ENCODE measurements at regions not wholly inside any gene's neighbourhood (a gene's known extent, or its start where the extent isn't known, plus 50 kb on each side); places are given as distances from the start of the nearest gene placed in this dataset.

- in situ Hi-C loops (cut with HindIII; ENCODE audit: low sequenced_read_pairs): no loop called here
Observed at GRCh38 chr1:88022516-88022915, 661.6 kb upstream of the PKN2 start.

- in situ Hi-C loops (cut with HindIII; ENCODE audit: low sequenced_read_pairs): no loop called here
Observed at GRCh38 chr1:88029142-88029541, 654.9 kb upstream of the PKN2 start.

GRCh38 chr1:88029899-88030298 is 654.2 kb upstream of the PKN2 start:
- in situ Hi-C loops (cut with HindIII; ENCODE audit: low sequenced_read_pairs): no loop called here

DNA sequence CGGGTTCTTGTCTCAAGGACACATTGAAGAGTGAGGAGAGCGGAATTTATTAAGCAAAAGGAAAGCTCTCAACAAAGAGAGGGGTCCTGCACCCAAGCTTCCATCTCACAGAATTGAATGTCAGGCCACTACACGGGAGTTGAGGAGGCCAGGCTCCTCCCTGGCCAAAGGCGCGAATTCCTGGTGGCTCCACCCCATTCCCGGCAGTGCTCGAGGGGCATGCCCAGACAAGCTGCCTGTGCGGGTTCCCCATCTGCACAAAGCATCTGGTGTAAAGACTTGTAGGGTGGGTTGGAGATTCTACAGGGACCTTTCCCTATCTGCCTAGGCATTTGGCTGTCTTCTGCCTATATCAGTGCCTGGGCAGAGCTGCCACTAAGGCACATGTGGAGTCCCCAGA is 648.5 kb upstream of the PKN2 start:
- in situ Hi-C loops (cut with HindIII; ENCODE audit: low sequenced_read_pairs): no loop called here

GRCh38 chr1:88036345-88037014 is 647.6 kb upstream of the PKN2 start:
- in situ Hi-C loops (cut with HindIII; ENCODE audit: low sequenced_read_pairs): no loop called here

GRCh38 chr1:88039240-88039639 is 644.8 kb upstream of the PKN2 start:
- in situ Hi-C loops (cut with HindIII; ENCODE audit: low sequenced_read_pairs): no loop called here

DNA sequence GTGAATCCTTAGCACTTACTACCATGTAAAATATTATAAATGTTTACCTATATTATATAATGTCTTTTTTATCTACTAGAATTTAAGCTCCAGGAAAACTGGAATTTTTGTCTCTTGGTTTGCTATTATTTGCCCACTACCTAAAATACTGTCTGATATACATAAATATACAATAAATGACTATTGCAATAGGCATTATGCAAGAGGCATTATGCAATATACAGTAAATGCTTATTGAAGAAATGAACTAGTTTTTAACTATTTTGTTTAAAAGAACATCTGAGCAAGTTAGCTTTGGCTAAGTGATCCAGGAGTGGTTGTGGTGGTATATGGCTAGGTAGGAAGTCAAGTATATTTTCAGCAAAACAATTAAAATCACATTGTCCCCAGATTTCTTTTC is 640.2 kb upstream of the PKN2 start:
- in situ Hi-C loops (cut with HindIII; ENCODE audit: low sequenced_read_pairs): no loop called here

GRCh38 chr1:88052167-88052566 is 631.9 kb upstream of the PKN2 start:
- in situ Hi-C loops (cut with HindIII; ENCODE audit: low sequenced_read_pairs): no loop called here

DNA sequence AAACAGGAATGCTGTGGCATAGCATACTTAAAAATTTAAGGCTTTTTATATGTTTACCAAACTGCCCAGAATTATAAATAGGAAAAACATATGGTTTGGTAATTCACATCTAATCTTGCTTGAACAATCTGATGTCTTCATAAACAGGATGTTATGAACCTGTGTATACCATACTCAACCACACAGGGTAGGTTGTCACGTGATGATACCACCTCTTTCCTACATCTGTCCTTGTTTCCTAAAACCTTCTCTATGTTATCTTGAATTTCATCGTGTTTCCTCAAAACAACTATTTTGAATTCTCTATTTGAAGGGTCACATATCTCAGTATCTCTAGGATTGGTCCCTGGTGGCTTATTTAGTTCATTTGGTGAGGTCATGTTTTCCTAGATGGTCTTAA is 631.0 kb upstream of the PKN2 start:
- in situ Hi-C loops (cut with HindIII; ENCODE audit: low sequenced_read_pairs): no loop called here

DNA sequence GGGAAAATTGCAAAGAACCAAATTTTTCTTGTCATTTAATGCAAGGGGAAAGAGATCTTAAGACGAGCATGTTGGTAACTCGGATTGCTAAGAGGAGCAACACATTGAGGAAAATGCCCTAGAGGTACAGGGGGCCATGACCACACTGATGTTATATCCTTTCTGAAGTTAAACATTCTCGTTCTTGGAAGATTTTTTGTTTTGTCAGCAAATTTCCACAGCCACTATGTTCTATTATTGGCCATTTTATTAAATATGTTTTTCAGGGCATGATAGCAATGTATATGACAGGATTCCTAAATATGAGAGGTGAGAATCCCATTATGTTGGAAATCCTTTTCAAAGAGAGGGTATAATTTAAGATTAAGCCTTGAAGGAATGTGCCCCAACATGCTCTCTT is 627.2 kb upstream of the PKN2 start:
- in situ Hi-C loops (cut with HindIII; ENCODE audit: low sequenced_read_pairs): no loop called here

DNA sequence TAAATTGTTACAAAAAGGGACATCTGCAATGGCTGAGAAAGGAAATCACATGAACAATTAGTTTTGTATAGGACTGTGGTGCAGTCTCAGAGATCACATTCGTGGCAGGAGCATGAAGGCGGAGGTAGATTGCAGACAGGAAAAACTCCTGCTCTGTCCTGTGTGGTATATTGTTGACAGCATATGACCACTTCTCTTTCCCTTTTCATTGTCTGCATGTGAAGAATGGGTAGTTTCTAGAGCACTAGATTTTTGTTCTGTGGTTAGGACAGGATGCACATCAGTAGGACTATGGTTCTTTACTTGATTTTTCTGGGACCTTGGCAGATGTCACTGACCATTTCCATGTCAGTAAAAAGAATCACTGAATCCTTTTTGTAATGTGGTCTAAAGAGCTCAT is 625.9 kb upstream of the PKN2 start:
- in situ Hi-C loops (cut with HindIII; ENCODE audit: low sequenced_read_pairs): no loop called here

DNA sequence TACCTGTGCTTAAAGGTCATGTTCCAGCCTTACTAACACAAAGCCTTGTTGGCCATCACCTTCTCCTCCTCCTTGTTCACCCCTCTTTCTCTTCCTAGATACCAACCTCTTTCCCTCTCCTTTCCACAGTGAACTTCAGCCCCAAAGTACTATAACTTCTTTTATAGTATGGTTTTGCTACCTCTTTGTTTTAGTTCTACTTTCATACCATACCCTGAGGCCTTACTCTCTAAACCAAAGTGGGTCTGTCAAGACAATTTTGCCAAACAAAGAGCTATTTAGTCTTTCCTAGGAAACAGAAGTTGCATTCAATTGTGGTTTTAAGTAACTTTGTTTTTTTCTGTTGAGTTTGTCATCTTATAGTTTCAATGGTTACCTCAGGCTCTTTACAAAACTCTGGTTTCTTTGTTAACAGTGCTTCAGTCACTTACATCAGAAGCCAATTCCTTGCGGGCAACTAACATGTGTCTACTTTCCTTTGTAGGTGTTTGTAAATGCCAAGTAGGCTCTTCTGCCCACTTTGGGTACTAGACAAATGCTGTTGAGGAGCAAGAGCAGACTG is 623.9 kb upstream of the PKN2 start:
- in situ Hi-C loops (cut with HindIII; ENCODE audit: low sequenced_read_pairs): no loop called here

GRCh38 chr1:88060750-88061491 is 623.2 kb upstream of the PKN2 start:
- in situ Hi-C loops (cut with HindIII; ENCODE audit: low sequenced_read_pairs): no loop called here

- in situ Hi-C loops (cut with HindIII; ENCODE audit: low sequenced_read_pairs): no loop called here
Observed at GRCh38 chr1:88061492-88062177, 622.4 kb upstream of the PKN2 start.

DNA sequence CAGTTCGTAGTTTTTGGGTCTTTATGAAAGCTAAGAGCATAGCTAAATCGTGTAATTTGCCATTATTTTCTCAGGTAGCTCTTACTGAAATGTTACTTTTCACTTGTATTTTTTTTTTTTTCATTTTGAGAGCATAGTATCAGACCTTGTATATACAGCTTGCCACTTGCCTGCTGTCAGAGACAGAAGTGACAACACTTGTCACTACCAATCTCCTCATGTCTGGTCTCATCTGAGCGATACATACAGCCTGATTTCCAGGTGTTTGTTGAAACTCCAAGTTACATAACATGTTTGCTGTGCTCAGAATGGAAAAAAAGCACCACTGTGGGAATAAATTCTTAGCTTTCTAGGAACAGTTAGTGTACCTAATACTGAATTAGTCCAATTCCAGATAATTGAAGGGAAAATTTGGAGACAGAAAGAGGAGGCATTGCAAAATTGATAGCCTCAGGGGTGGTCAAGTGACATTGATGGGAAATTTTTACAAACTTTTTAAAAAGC is 621.4 kb upstream of the PKN2 start:
- in situ Hi-C loops (cut with HindIII; ENCODE audit: low sequenced_read_pairs): no loop called here

DNA sequence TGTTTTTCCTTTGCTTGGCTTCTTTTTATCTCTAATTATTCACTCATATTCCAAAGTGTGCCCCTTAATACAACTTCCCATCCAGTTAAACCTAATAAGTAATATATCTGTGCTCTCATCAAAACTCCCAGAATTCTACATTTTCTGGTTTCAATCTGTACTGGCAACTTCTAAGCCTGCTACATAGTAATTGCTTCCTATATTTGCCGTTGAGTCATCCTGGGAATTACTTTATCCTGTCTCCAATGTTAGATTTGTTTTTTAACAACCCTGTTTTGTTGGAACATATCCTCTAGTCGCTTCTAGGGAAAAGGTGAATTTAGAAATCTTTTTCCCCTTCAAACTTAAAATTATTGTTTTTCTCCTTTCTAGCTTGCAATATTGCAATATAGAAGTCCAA is 620.5 kb upstream of the PKN2 start:
- in situ Hi-C loops (cut with HindIII; ENCODE audit: low sequenced_read_pairs): no loop called here

GRCh38 chr1:88068407-88068960 is 615.6 kb upstream of the PKN2 start:
- in situ Hi-C loops (cut with HindIII; ENCODE audit: low sequenced_read_pairs): no loop called here

DNA sequence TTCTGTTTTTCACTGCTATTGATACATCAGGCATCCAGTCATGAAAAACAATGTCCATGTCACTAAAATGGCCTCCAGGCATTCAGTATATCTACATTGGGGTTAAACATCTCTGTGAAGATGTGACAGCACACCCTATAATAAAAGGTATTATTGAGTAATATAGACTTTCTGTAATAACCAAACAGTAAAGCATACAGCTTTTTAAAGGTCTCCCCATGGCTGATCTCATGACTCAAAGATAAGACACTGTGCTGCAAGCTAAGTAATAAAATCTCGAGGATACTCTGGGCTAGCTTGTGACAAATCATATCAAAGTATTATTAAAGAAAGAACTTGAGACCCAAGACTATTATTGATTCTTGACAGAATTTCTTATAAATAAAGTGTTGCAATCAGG is 613.1 kb upstream of the PKN2 start:
- in situ Hi-C loops (cut with HindIII; ENCODE audit: low sequenced_read_pairs): no loop called here

DNA sequence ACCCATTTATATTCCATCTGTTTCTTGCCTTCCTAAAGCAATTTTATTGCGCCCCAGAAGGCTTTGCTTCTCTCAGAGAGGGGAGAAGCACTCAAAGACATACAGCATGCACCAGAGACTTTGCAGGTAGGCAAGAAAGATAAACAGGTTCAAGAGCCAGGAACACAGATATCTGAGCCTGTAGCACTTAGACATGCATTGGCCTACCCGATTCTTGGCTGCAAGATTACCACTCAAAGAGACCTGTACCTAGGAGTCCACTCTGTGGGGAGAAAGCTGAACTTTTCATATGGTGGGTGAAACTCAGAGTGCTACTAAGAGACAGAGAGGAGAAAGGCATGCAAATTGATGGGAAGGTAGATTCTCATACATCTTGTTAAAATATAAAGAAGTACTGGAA is 609.4 kb upstream of the PKN2 start:
- in situ Hi-C loops (cut with HindIII; ENCODE audit: low sequenced_read_pairs): no loop called here

GRCh38 chr1:88075813-88076212 is 608.3 kb upstream of the PKN2 start:
- in situ Hi-C loops (cut with HindIII; ENCODE audit: low sequenced_read_pairs): no loop called here

DNA sequence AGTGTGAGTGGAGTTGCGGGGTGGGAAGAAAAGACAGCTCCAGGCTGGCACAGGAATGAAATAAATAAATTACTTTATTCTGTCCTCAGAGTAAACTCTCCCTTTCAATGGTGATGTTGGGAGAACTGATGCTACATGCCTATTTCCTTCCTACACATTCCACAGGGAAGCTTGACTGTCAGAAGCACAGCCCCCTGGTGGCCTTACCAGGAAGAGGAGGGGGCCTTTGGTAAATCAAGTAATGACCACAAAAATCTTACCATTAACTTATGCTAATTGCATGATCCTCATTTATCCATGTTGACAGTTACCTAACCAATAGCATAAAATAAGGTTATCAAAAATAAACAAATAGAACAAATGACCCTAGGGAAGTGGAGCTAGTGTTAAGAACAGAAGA is 605.0 kb upstream of the PKN2 start:
- in situ Hi-C loops (cut with HindIII; ENCODE audit: low sequenced_read_pairs): no loop called here

All from endothelial cell of hepatic sinusoid (primary cell).